ENCODE measurements at regions not wholly inside any gene's neighbourhood (a gene's known extent, or its start where the extent isn't known, plus 50 kb on each side); places are given as distances from the start of the nearest gene placed in this dataset.
A peak's percentile ranks its signal among the peaks of the same experiment; 100 is the strongest.

GRCh38 chr3:59306436-59306835 is 256.6 kb upstream of the CFAP20DC start:
- ATAC-seq (no peak), DNase-seq (no peak)
- no peaks in the 10 kb centered on the region for H3K9me3 Mint-ChIP-seq
- no peak overlapping the region for H3K4me3 Mint-ChIP-seq
- H3K4me1 ChIP-seq (ENCODE audit: control insufficient read depth in 2 of 2, insufficient read depth in 2 of 2, low read length in 2 of 2): no peaks in the 10 kb centered on the region
- no peaks in the 10 kb centered on the region for H3K36me3 Mint-ChIP-seq
- no peaks in the 10 kb centered on the region for H3K9me3 ChIP-seq (ENCODE audit: control insufficient read depth in 2 of 3, low read length in 3 of 3)
- H3K4me1 Mint-ChIP-seq: peaks cover 0 to 13% (median 0%) of the 10 kb centered on the region in 7 donors
- no peak overlapping the region for H3K4me3 ChIP-seq (ENCODE audit: low read length)
- H3K27me3 Mint-ChIP-seq: peaks cover 0 to 8% (median 3%) of the 10 kb centered on the region in 5 donors
- H3K27me3 ChIP-seq (ENCODE audit: control insufficient read depth in 2 of 2, insufficient read depth in 2 of 2, low read length in 2 of 2): no peaks in the 10 kb centered on the region
- H3K27ac ChIP-seq (ENCODE audit: low read depth, low read length): no peak overlapping the region
- POLR2A ChIA-PET: interaction anchor here (0.5 kb wide), 1 partner anchor 1295 kb away, joined by 3 read pairs; no protein-coding TSS in a partner anchor
- H3K27ac Mint-ChIP-seq: no peak overlapping the region
- CTCF ChIA-PET: no interaction called here
- intact Hi-C loops (cut with micrococcal nuclease): loop anchor here in 1 of 2 donors (5.0 kb wide), 1 partner anchor 251 kb away; no protein-coding TSS in a partner anchor
- H3K36me3 ChIP-seq (ENCODE audit: control insufficient read depth in 2 of 3, insufficient read depth in 3 of 3, low read length in 3 of 3): no peaks in the 10 kb centered on the region

GRCh38 chr3:59304296-59304695 is 254.5 kb upstream of the CFAP20DC start:
- intact Hi-C loops (cut with micrococcal nuclease): no loop called here
- H3K4me3 Mint-ChIP-seq: no peak overlapping the region
- no peak for ATAC-seq
- H3K4me3 ChIP-seq (ENCODE audit: low read length): no peak overlapping the region
- POLR2A ChIA-PET: no interaction called here
- peaks cover 0 to 7% (median 3%) of the 10 kb centered on the region in 5 donors for H3K27me3 Mint-ChIP-seq
- H3K4me1 Mint-ChIP-seq: peaks cover 0 to 8% (median 0%) of the 10 kb centered on the region in 7 donors
- peaks cover 0 to 16% (median 4%) of the 10 kb centered on the region in 11 donors for H3K9me3 Mint-ChIP-seq
- no peak for DNase-seq
- H3K27ac ChIP-seq (ENCODE audit: low read depth, low read length): no peak overlapping the region
- H3K36me3 ChIP-seq (ENCODE audit: control insufficient read depth in 2 of 3, insufficient read depth in 3 of 3, low read length in 3 of 3): no peaks in the 10 kb centered on the region
- no peaks in the 10 kb centered on the region for H3K4me1 ChIP-seq (ENCODE audit: control insufficient read depth in 2 of 2, insufficient read depth in 2 of 2, low read length in 2 of 2)
- H3K36me3 Mint-ChIP-seq: peaks cover 0 to 8% (median 7%) of the 10 kb centered on the region in 5 donors
- no peaks in the 10 kb centered on the region for H3K27me3 ChIP-seq (ENCODE audit: control insufficient read depth in 2 of 2, insufficient read depth in 2 of 2, low read length in 2 of 2)
- CTCF ChIA-PET: no interaction called here
- H3K9me3 ChIP-seq (ENCODE audit: control insufficient read depth in 2 of 3, low read length in 3 of 3): no peaks in the 10 kb centered on the region
- H3K27ac Mint-ChIP-seq: no peak overlapping the region

GRCh38 chr3:59303452-59303851 is 253.6 kb upstream of the CFAP20DC start:
- Histone ChIP-seq H3K27ac (ENCODE audit: low read depth, low read length) (no peak overlapping the region), H3K4me3 (ENCODE audit: low read length) (no peak overlapping the region), H3K36me3 (ENCODE audit: control insufficient read depth in 2 of 3, insufficient read depth in 3 of 3, low read length in 3 of 3) (no peaks in the 10 kb centered on the region), H3K27me3 (ENCODE audit: control insufficient read depth in 2 of 2, insufficient read depth in 2 of 2, low read length in 2 of 2) (no peaks in the 10 kb centered on the region), H3K4me1 (ENCODE audit: control insufficient read depth in 2 of 2, insufficient read depth in 2 of 2, low read length in 2 of 2) (no peaks in the 10 kb centered on the region), H3K9me3 (ENCODE audit: control insufficient read depth in 2 of 3, low read length in 3 of 3) (no peaks in the 10 kb centered on the region)
- intact Hi-C loops (cut with micrococcal nuclease): no loop called here
- H3K27me3 Mint-ChIP-seq: peaks cover 0 to 7% (median 3%) of the 10 kb centered on the region in 5 donors
- no peak overlapping the region for H3K27ac Mint-ChIP-seq
- peaks cover 0 to 8% (median 0%) of the 10 kb centered on the region in 7 donors for H3K4me1 Mint-ChIP-seq
- no peak overlapping the region for H3K4me3 Mint-ChIP-seq
- CTCF ChIA-PET: no interaction called here
- DNase-seq (no peak), ATAC-seq (no peak)
- POLR2A ChIA-PET: no interaction called here
- H3K9me3 Mint-ChIP-seq: peaks cover 0 to 16% (median 6%) of the 10 kb centered on the region in 11 donors
- H3K36me3 Mint-ChIP-seq: peaks cover 0 to 8% (median 7%) of the 10 kb centered on the region in 5 donors

- no peak for ATAC-seq
- H3K4me3 ChIP-seq (ENCODE audit: low read length): no peak overlapping the region
- Mint-ChIP-seq H3K4me1 (peaks cover 0 to 8% (median 0%) of the 10 kb centered on the region in 7 donors), H3K27ac (no peak overlapping the region), H3K9me3 (peaks cover 0 to 19% (median 6%) of the 10 kb centered on the region in 11 donors), H3K36me3 (peaks cover 0 to 10% (median 7%) of the 10 kb centered on the region in 5 donors), H3K27me3 (peaks cover 0 to 7% (median 3%) of the 10 kb centered on the region in 5 donors), H3K4me3 (no peak overlapping the region)
- ChIA-PET CTCF (no interaction called here), POLR2A (no interaction called here)
- no peak overlapping the region for H3K27ac ChIP-seq (ENCODE audit: low read depth, low read length)
- DNase-seq: no peak
- no peaks in the 10 kb centered on the region for H3K9me3 ChIP-seq (ENCODE audit: control insufficient read depth in 2 of 3, low read length in 3 of 3)
- intact Hi-C loops (cut with micrococcal nuclease): no loop called here
- no peaks in the 10 kb centered on the region for H3K4me1 ChIP-seq (ENCODE audit: control insufficient read depth in 2 of 2, insufficient read depth in 2 of 2, low read length in 2 of 2)
- H3K27me3 ChIP-seq (ENCODE audit: control insufficient read depth in 2 of 2, insufficient read depth in 2 of 2, low read length in 2 of 2): no peaks in the 10 kb centered on the region
- no peaks in the 10 kb centered on the region for H3K36me3 ChIP-seq (ENCODE audit: control insufficient read depth in 2 of 3, insufficient read depth in 3 of 3, low read length in 3 of 3)
Observed at GRCh38 chr3:59302442-59302841, 252.6 kb upstream of the CFAP20DC start.

GRCh38 chr3:59300733-59301132 is 250.9 kb upstream of the CFAP20DC start:
- Mint-ChIP-seq H3K4me3 (no peak overlapping the region), H3K36me3 (peaks cover 3 to 15% (median 8%) of the 10 kb centered on the region in 5 donors), H3K27ac (no peak overlapping the region), H3K4me1 (peaks cover 0 to 8% (median 0%) of the 10 kb centered on the region in 7 donors), H3K27me3 (peaks cover 0 to 10% (median 0%) of the 10 kb centered on the region in 5 donors), H3K9me3 (peaks cover 0 to 29% (median 9%) of the 10 kb centered on the region in 11 donors)
- POLR2A ChIA-PET: no interaction called here
- no peak for DNase-seq
- intact Hi-C loops (cut with micrococcal nuclease): no loop called here
- ATAC-seq: peak; percentile 82
- no peaks in the 10 kb centered on the region for H3K9me3 ChIP-seq (ENCODE audit: control insufficient read depth in 2 of 3, low read length in 3 of 3)
- no peaks in the 10 kb centered on the region for H3K36me3 ChIP-seq (ENCODE audit: control insufficient read depth in 2 of 3, insufficient read depth in 3 of 3, low read length in 3 of 3)
- H3K27ac ChIP-seq (ENCODE audit: low read depth, low read length): no peak overlapping the region
- CTCF ChIA-PET: no interaction called here
- H3K4me1 ChIP-seq (ENCODE audit: control insufficient read depth in 2 of 2, insufficient read depth in 2 of 2, low read length in 2 of 2): no peaks in the 10 kb centered on the region
- H3K4me3 ChIP-seq (ENCODE audit: low read length): no peak overlapping the region
- H3K27me3 ChIP-seq (ENCODE audit: control insufficient read depth in 2 of 2, insufficient read depth in 2 of 2, low read length in 2 of 2): no peaks in the 10 kb centered on the region

- no peak overlapping the region for H3K4me3 ChIP-seq (ENCODE audit: low read length)
- Mint-ChIP-seq H3K4me1 (peaks cover 0 to 8% (median 0%) of the 10 kb centered on the region in 7 donors), H3K27ac (no peak overlapping the region), H3K9me3 (peaks cover 0 to 34% (median 13%) of the 10 kb centered on the region in 11 donors), H3K27me3 (peaks cover 0 to 10% (median 0%) of the 10 kb centered on the region in 5 donors), H3K4me3 (no peak overlapping the region), H3K36me3 (peaks cover 5 to 15% (median 11%) of the 10 kb centered on the region in 5 donors)
- H3K27ac ChIP-seq (ENCODE audit: low read depth, low read length): no peak overlapping the region
- no peaks in the 10 kb centered on the region for H3K4me1 ChIP-seq (ENCODE audit: control insufficient read depth in 2 of 2, insufficient read depth in 2 of 2, low read length in 2 of 2)
- ChIA-PET POLR2A (no interaction called here), CTCF (interaction anchor here (0.6 kb wide), 1 partner anchor 1122 kb away, joined by 3 read pairs; no protein-coding TSS in a partner anchor)
- no peaks in the 10 kb centered on the region for H3K36me3 ChIP-seq (ENCODE audit: control insufficient read depth in 2 of 3, insufficient read depth in 3 of 3, low read length in 3 of 3)
- ATAC-seq: no peak
- no peaks in the 10 kb centered on the region for H3K9me3 ChIP-seq (ENCODE audit: control insufficient read depth in 2 of 3, low read length in 3 of 3)
- H3K27me3 ChIP-seq (ENCODE audit: control insufficient read depth in 2 of 2, insufficient read depth in 2 of 2, low read length in 2 of 2): no peaks in the 10 kb centered on the region
- intact Hi-C loops (cut with micrococcal nuclease): no loop called here
- no peak for DNase-seq
Observed at GRCh38 chr3:59299561-59299960, 249.7 kb upstream of the CFAP20DC start.

- Histone ChIP-seq H3K4me1 (ENCODE audit: control insufficient read depth in 2 of 2, insufficient read depth in 2 of 2, low read length in 2 of 2) (no peaks in the 10 kb centered on the region), H3K27me3 (ENCODE audit: control insufficient read depth in 2 of 2, insufficient read depth in 2 of 2, low read length in 2 of 2) (no peaks in the 10 kb centered on the region), H3K36me3 (ENCODE audit: control insufficient read depth in 2 of 3, insufficient read depth in 3 of 3, low read length in 3 of 3) (no peaks in the 10 kb centered on the region), H3K4me3 (ENCODE audit: low read length) (no peak overlapping the region), H3K9me3 (ENCODE audit: control insufficient read depth in 2 of 3, low read length in 3 of 3) (no peaks in the 10 kb centered on the region), H3K27ac (ENCODE audit: low read depth, low read length) (no peak overlapping the region)
- no peaks in the 10 kb centered on the region for H3K27me3 Mint-ChIP-seq
- H3K27ac Mint-ChIP-seq: peak overlapping the region in 1 of 9 donors; percentile 27
- ChIA-PET POLR2A (no interaction called here), CTCF (no interaction called here)
- H3K4me1 Mint-ChIP-seq: peaks cover 3 to 33% (median 11%) of the 10 kb centered on the region in 7 donors
- H3K4me3 Mint-ChIP-seq: no peak overlapping the region
- DNase-seq (no peak), ATAC-seq (no peak)
- peaks cover 1 to 19% (median 10%) of the 10 kb centered on the region in 5 donors for H3K36me3 Mint-ChIP-seq
- intact Hi-C loops (cut with micrococcal nuclease): no loop called here
- H3K9me3 Mint-ChIP-seq: peaks cover 3 to 30% (median 13%) of the 10 kb centered on the region in 11 donors
Observed at GRCh38 chr3:59290358-59290757, 240.5 kb upstream of the CFAP20DC start.
